Right atrium auricular region (tissue), 2 donors: ENCODE measurements at regions not wholly inside any gene's neighbourhood (a gene's known extent, or its start where the extent isn't known, plus 50 kb on each side); places are given as distances from the start of the nearest gene placed in this dataset.

Experiments
- DNase-seq: peaks from one replicate; pipeline ENCODE4 v3.0.0-alpha.2; 2019; ENCODE audit warnings: low spot score
- H3K27ac ChIP-seq, 2 donors: fragments of 200-600 bp; sonication (generic); 1 replicate in 1 of 2; 2 replicates in 1 of 2; pipeline ENCODE4 v1.5.1; 2016 to 2019
- H3K27me3 ChIP-seq, 2 donors: fragments of 200-600 bp; sonication (generic); one replicate each; pipeline versions ENCODE4 v1.5.1 to v1.6.0; 2017 to 2019
- H3K36me3 ChIP-seq: fragments of 200-600 bp; sonication (generic); one replicate; pipeline ENCODE4 v1.5.1; 2016
- H3K4me1 ChIP-seq, 2 donors: fragments of 200-600 bp; sonication (generic); one replicate each; pipeline versions ENCODE4 v1.5.1 to v1.6.0; 2017 to 2019
- H3K4me3 ChIP-seq, 2 donors: fragments of 200-600 bp; sonication (generic); 1 replicate in 1 of 2; 2 replicates in 1 of 2; pipeline ENCODE4 v1.5.1; 2017 to 2019; ENCODE audit warnings: mild to moderate bottlenecking in 1 of 2, moderate library complexity in 1 of 2
- H3K9me3 ChIP-seq, 2 donors: fragments of 200-600 bp; sonication (generic); one replicate each; pipeline ENCODE4 v1.5.1; 2019
- TF ChIP-seq, protein P1 (sequence below), 2 donors: fragments of 200-600 bp; sonication (generic); IDR thresholded peaks; one replicate each; pipeline ENCODE4 v1.5.1; 2019; ENCODE audit warnings: antibody characterized with exemption in 2 of 2

DNA sequence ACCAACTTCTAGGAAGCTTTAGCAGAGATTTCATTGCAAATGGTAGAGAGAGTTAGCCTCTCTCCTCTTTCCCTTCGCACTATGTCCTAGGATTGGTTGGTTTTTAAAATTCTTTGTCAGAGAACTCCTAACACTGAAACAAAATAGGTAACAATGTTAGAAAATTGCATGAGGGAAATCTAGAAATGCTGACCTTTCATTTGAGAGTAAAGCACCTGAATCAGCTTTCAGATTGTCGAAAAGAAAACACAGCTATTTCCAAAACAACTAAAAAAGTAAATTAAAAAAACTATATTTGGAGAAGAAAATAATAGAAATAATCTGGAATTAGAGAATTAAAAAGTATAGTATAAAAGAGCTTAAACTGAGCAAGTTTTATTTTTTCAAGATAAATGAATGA, 108.1 kb upstream of the GK2 start:
- TF ChIP-seq, protein P1, sequence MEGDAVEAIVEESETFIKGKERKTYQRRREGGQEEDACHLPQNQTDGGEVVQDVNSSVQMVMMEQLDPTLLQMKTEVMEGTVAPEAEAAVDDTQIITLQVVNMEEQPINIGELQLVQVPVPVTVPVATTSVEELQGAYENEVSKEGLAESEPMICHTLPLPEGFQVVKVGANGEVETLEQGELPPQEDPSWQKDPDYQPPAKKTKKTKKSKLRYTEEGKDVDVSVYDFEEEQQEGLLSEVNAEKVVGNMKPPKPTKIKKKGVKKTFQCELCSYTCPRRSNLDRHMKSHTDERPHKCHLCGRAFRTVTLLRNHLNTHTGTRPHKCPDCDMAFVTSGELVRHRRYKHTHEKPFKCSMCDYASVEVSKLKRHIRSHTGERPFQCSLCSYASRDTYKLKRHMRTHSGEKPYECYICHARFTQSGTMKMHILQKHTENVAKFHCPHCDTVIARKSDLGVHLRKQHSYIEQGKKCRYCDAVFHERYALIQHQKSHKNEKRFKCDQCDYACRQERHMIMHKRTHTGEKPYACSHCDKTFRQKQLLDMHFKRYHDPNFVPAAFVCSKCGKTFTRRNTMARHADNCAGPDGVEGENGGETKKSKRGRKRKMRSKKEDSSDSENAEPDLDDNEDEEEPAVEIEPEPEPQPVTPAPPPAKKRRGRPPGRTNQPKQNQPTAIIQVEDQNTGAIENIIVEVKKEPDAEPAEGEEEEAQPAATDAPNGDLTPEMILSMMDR (IDR thresholded peaks at IDR 0.05): no peak
- Histone ChIP-seq H3K9me3 (no peaks in the 10 kb centered on the region), H3K4me1 (peaks cover 0 to 23% of the 10 kb centered on the region in 2 donors), H3K4me3 (no peak overlapping the region), H3K27me3 (no peaks in the 10 kb centered on the region), H3K27ac (no peak overlapping the region), H3K36me3 (no peaks in the 10 kb centered on the region)
- no peak for DNase-seq

GRCh38 chr4:79514621-79515329, 106.7 kb upstream of the GK2 start:
- DNase-seq: no peak

GRCh38 chr4:79513576-79513975, 105.5 kb upstream of the GK2 start:
- H3K4me3 ChIP-seq: no peak overlapping the region

More at GRCh38 chr4:79514621-79515329, 106.7 kb upstream of the GK2 start:
- Histone ChIP-seq H3K27ac (peak overlapping the region; percentile 48 to 50), H3K4me1 (peaks cover 0 to 23% of the 10 kb centered on the region in 2 donors), H3K4me3 (no peak overlapping the region), H3K9me3 (no peaks in the 10 kb centered on the region), H3K27me3 (no peaks in the 10 kb centered on the region), H3K36me3 (no peaks in the 10 kb centered on the region)
- TF ChIP-seq, protein P1 (IDR thresholded peaks at IDR 0.05): no peak

GRCh38 chr4:79512363-79512762, 104.3 kb upstream of the GK2 start:
- DNase-seq: no peak
- peaks cover 0 to 23% of the 10 kb centered on the region in 2 donors for H3K4me1 ChIP-seq
- TF ChIP-seq, protein P1 (IDR thresholded peaks at IDR 0.05): no peak
- no peaks in the 10 kb centered on the region for H3K27me3 ChIP-seq
- H3K4me3 ChIP-seq: no peak overlapping the region
- H3K36me3 ChIP-seq: no peaks in the 10 kb centered on the region
- no peak overlapping the region for H3K27ac ChIP-seq
- no peaks in the 10 kb centered on the region for H3K9me3 ChIP-seq

More at GRCh38 chr4:79513576-79513975, 105.5 kb upstream of the GK2 start:
- TF ChIP-seq, protein P1 (IDR thresholded peaks at IDR 0.05): no peak
- no peaks in the 10 kb centered on the region for H3K27me3 ChIP-seq
- peaks cover 0 to 23% of the 10 kb centered on the region in 2 donors for H3K4me1 ChIP-seq
- no peaks in the 10 kb centered on the region for H3K36me3 ChIP-seq
- H3K27ac ChIP-seq: no peak overlapping the region
- no peak for DNase-seq
- H3K9me3 ChIP-seq: no peaks in the 10 kb centered on the region

GRCh38 chr4:79502081-79502480, 94.1 kb upstream of the GK2 start:
- H3K36me3 ChIP-seq: no peaks in the 10 kb centered on the region
- no peak for DNase-seq
- no peaks in the 10 kb centered on the region for H3K4me1 ChIP-seq
- no peak overlapping the region for H3K27ac ChIP-seq
- H3K4me3 ChIP-seq: no peak overlapping the region
- TF ChIP-seq, protein P1 (IDR thresholded peaks at IDR 0.05): no peak
- no peaks in the 10 kb centered on the region for H3K27me3 ChIP-seq
- no peaks in the 10 kb centered on the region for H3K9me3 ChIP-seq

- TF ChIP-seq, protein P1 (IDR thresholded peaks at IDR 0.05): no peak
- no peak for DNase-seq
- Histone ChIP-seq H3K36me3 (no peaks in the 10 kb centered on the region), H3K9me3 (no peaks in the 10 kb centered on the region), H3K4me3 (no peak overlapping the region), H3K4me1 (no peaks in the 10 kb centered on the region), H3K27me3 (no peaks in the 10 kb centered on the region), H3K27ac (no peak overlapping the region)
Observed at GRCh38 chr4:79498282-79498681, 90.3 kb upstream of the GK2 start.
